Smooth muscle cell (in vitro differentiated cells): ENCODE measurements at regions not wholly inside any gene's neighbourhood (a gene's known extent, or its start where the extent isn't known, plus 50 kb on each side); places are given as distances from the start of the nearest gene placed in this dataset.

Experiments
- DNase-seq: peaks from one replicate; lab custom pipeline; 2025; ENCODE audit not compliant: unreplicated experiment; lab: John Stamatoyannopoulos, UW
- H2AFZ ChIP-seq: fragments of 200-600 bp; sonication (generic); 2 replicates; pipeline ENCODE4 v1.6.0; 2016; ENCODE audit warnings: antibody characterized with exemption, low read depth, mild to moderate bottlenecking
- H3F3A ChIP-seq: fragments of 200-600 bp; sonication (generic); 2 replicates; pipeline ENCODE4 v1.6.0; 2017; ENCODE audit warnings: antibody characterized with exemption, low read depth
- H3K27ac ChIP-seq: fragments of 200-600 bp; sonication (generic); 2 replicates; pipeline ENCODE4 v1.5.1; 2016; ENCODE audit warnings: low read depth, mild to moderate bottlenecking
- H3K27me3 ChIP-seq: fragments of 200-600 bp; sonication (generic); 2 replicates; pipeline ENCODE4 v1.6.1; 2016; ENCODE audit warnings: low read depth, mild to moderate bottlenecking
- H3K36me3 ChIP-seq: fragments of 200-600 bp; sonication (generic); 2 replicates; pipeline ENCODE4 v1.5.1; 2016; ENCODE audit warnings: low read depth
- H3K4me1 ChIP-seq: fragments of 200-600 bp; sonication (generic); 2 replicates; pipeline ENCODE4 v1.5.1; 2016; ENCODE audit warnings: low read depth
- H3K4me2 ChIP-seq: fragments of 200-600 bp; sonication (generic); 2 replicates; pipeline ENCODE4 v1.6.0; 2016; ENCODE audit warnings: mild to moderate bottlenecking
- H3K4me3 ChIP-seq: fragments of 200-600 bp; sonication (generic); 2 replicates; pipeline ENCODE4 v1.5.1; 2016; ENCODE audit warnings: mild to moderate bottlenecking
- H3K79me2 ChIP-seq: fragments of 200-600 bp; sonication (generic); 2 replicates; pipeline ENCODE4 v1.6.0; 2016; ENCODE audit warnings: low read depth, mild to moderate bottlenecking
- H3K9ac ChIP-seq: fragments of 200-600 bp; sonication (generic); 2 replicates; pipeline ENCODE4 v1.6.0; 2016; ENCODE audit warnings: low read depth
- H3K9me3 ChIP-seq: fragments of 200-600 bp; sonication (generic); replicated peaks from 2 replicates; pipeline ENCODE4 v1.5.1; 2016; ENCODE audit warnings: low read depth
- H4K20me1 ChIP-seq: fragments of 200-600 bp; sonication (generic); 2 replicates; pipeline ENCODE4 v1.6.0; 2016; ENCODE audit warnings: low read depth
- CTCF ChIP-seq: fragments of 200-600 bp; sonication (generic); IDR thresholded peaks from 2 replicates; pipeline ENCODE4 v1.5.1; 2017; ENCODE audit warnings: borderline replicate concordance, mild to moderate bottlenecking, antibody characterized with exemption; ENCODE audit not compliant: insufficient read depth, poor library complexity, severe bottlenecking
- WGBS: methylation state at CpG from one replicate; pipeline ENCODE4 v1.1.7; 2016; ENCODE audit warnings: low lambda C conversion rate; 5-methylcytosine and 5-hydroxymethylcytosine counted together

GRCh38 chr16:9268446-9268845 lies 177.0 kb downstream of the HAPSTR1 start:
- Histone ChIP-seq H3K4me1 (peaks cover under 1% of the 10 kb centered on the region), H2AFZ (no peak overlapping the region), H3K4me3 (no peak overlapping the region), H3K36me3 (no peaks in the 10 kb centered on the region), H3K9ac (no peak overlapping the region), H3K27me3 (peaks cover 22% of the 10 kb centered on the region), H3K4me2 (no peak overlapping the region), H3F3A (peaks cover under 1% of the 10 kb centered on the region), H3K9me3 (no peaks in the 10 kb centered on the region), H3K79me2 (no peaks in the 10 kb centered on the region), H4K20me1 (no peaks in the 10 kb centered on the region), H3K27ac (no peak overlapping the region)
- no peak for TF ChIP-seq CTCF
- WGBS, result 85% methylated on average over 4 of the region's 4 CpGs
- DNase-seq, result no peak

GRCh38 chr16:9270424-9270823 lies 179.0 kb downstream of the HAPSTR1 start:
- H3F3A ChIP-seq, result no peaks in the 10 kb centered on the region
- no peak overlapping the region for H3K4me2 ChIP-seq
- H3K27me3 ChIP-seq, result peaks cover 22% of the 10 kb centered on the region
- H3K4me3 ChIP-seq, result no peak overlapping the region
- no peaks in the 10 kb centered on the region for H3K4me1 ChIP-seq
- H3K36me3 ChIP-seq, result no peaks in the 10 kb centered on the region
- H3K27ac ChIP-seq, result no peak overlapping the region
- DNase-seq, result no peak
- no peak overlapping the region for H2AFZ ChIP-seq
- no peak for TF ChIP-seq CTCF
- no peaks in the 10 kb centered on the region for H4K20me1 ChIP-seq
- no peaks in the 10 kb centered on the region for H3K79me2 ChIP-seq
- WGBS, result 86% methylated on average over 2 of the region's 2 CpGs
- no peak overlapping the region for H3K9ac ChIP-seq
- H3K9me3 ChIP-seq, result no peaks in the 10 kb centered on the region

DNA sequence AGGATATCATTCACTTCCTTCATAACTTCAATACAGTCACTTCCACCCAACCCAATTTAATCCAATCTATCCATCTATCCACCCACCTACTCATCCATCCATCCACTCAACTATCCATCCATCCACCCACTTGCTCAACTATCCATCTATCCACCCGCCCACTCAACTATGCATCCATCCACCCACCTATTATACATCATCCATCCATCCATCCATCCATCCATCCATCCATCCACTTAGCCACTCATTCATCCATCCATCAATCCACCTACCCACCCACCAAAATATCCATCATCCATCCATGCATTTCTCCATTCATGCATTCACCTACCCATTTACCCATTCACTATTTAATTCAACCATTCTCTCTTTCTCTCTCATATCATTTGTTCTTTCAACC lies 179.5 kb downstream of the HAPSTR1 start:
- Histone ChIP-seq H3K9ac (no peak overlapping the region), H3K27me3 (peaks cover 22% of the 10 kb centered on the region), H2AFZ (no peak overlapping the region), H3K79me2 (no peaks in the 10 kb centered on the region), H4K20me1 (no peaks in the 10 kb centered on the region), H3F3A (no peaks in the 10 kb centered on the region), H3K4me1 (no peaks in the 10 kb centered on the region), H3K4me3 (no peak overlapping the region), H3K36me3 (no peaks in the 10 kb centered on the region), H3K9me3 (no peaks in the 10 kb centered on the region), H3K4me2 (no peak overlapping the region), H3K27ac (no peak overlapping the region)
- WGBS, result 93% methylated on average over 1 of the region's 1 CpG
- TF ChIP-seq CTCF, result no peak
- DNase-seq, result no peak

DNA sequence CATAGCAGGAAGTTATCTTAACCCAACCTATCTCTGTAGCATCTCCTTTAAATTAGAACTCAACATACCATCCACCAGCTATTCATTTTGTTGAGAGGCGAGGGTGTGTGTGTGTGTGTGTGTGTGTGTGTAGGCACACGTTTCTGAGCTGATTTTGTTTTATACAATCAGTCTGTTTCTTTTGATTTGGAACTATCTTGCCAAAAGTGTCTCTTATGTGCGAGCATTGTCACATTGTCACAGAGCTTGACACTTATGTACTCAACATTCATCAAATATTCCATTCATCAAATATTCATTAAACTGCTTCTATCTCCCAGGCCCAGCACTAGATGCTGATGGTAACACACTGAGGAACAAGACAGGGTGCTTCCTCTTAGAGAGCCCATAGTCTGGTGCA lies 180.4 kb downstream of the HAPSTR1 start:
- 90% methylated on average over 3 of the region's 3 CpGs for WGBS
- Histone ChIP-seq H3K27ac (no peak overlapping the region), H3F3A (no peaks in the 10 kb centered on the region), H3K79me2 (no peaks in the 10 kb centered on the region), H3K9ac (no peak overlapping the region), H3K4me2 (no peak overlapping the region), H3K36me3 (no peaks in the 10 kb centered on the region), H2AFZ (no peak overlapping the region), H4K20me1 (no peaks in the 10 kb centered on the region), H3K27me3 (peaks cover 22% of the 10 kb centered on the region), H3K4me1 (no peaks in the 10 kb centered on the region), H3K4me3 (no peak overlapping the region), H3K9me3 (no peaks in the 10 kb centered on the region)
- DNase-seq, result no peak
- TF ChIP-seq CTCF, result no peak
